ENCODE measurements at regions not wholly inside any gene's neighbourhood (a gene's known extent, or its start where the extent isn't known, plus 50 kb on each side); places are given as distances from the start of the nearest gene placed in this dataset.

DNA sequence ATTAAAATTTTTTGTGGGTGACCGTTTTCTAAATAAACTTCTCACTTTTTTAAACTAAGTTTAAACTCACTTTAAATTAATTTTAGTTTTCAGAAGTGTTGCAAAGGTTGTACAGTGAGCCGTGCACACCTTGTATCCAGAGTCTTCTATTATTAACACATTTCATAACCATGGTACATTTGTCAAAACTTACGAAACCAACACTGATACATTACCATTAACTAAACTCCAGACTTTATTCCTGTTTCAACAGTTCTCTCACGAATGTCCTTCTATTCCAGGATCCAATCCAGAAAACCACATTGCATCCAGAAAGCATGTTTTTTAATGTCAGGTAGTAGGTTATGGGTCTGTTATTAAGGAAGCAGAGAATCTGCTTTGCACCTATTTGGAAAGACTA is 319.9 kb downstream of the CBLN4 start:
- Histone ChIP-seq H3K36me3 (no peaks in the 10 kb centered on the region), H3K27ac (peak overlapping the region in 1 of 2 donors; percentile 43), H3K4me3 (no peak overlapping the region), H3K27me3 (no peaks in the 10 kb centered on the region), H3K4me1 (ENCODE audit: insufficient read depth) (peaks cover 3% of the 10 kb centered on the region), H3K9me3 (no peaks in the 10 kb centered on the region)
- TF ChIP-seq, protein P1, sequence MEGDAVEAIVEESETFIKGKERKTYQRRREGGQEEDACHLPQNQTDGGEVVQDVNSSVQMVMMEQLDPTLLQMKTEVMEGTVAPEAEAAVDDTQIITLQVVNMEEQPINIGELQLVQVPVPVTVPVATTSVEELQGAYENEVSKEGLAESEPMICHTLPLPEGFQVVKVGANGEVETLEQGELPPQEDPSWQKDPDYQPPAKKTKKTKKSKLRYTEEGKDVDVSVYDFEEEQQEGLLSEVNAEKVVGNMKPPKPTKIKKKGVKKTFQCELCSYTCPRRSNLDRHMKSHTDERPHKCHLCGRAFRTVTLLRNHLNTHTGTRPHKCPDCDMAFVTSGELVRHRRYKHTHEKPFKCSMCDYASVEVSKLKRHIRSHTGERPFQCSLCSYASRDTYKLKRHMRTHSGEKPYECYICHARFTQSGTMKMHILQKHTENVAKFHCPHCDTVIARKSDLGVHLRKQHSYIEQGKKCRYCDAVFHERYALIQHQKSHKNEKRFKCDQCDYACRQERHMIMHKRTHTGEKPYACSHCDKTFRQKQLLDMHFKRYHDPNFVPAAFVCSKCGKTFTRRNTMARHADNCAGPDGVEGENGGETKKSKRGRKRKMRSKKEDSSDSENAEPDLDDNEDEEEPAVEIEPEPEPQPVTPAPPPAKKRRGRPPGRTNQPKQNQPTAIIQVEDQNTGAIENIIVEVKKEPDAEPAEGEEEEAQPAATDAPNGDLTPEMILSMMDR (IDR thresholded peaks at IDR 0.05), result no peak
- TF ChIP-seq POLR2A (IDR thresholded peaks at IDR 0.05), result no peak
- no peak for TF ChIP-seq EP300 (IDR thresholded peaks at IDR 0.05)
- intact Hi-C loops (cut with DNase I), result no loop called here
- no peak for DNase-seq
- WGBS, 3 donors, result 43 to 51% (median 48%) methylated on average over 4 of the region's 4 CpGs

DNA sequence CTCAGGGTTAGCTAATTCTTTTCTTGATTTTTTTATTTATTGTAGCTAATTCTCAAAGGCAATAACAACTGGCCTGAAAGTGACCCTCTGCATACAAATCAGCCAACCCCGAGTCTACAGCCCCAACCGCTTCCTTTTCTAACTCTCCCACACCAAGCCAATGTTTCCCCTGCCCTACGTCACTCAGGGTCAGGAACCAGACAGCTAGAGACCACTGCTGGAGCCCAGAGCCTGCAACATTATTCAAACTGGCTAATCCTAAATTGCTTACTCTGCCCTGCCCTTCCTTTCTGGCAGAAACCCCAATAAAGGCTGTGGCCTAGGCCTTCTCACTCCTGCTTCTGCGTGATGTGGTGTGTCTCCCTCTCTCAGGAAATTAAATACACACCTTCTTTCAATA is 320.7 kb downstream of the CBLN4 start:
- TF ChIP-seq EP300 (IDR thresholded peaks at IDR 0.05) (no peak), POLR2A (IDR thresholded peaks at IDR 0.05) (no peak)
- TF ChIP-seq, protein P1 (IDR thresholded peaks at IDR 0.05), result no peak
- H3K36me3 ChIP-seq, result no peaks in the 10 kb centered on the region
- peaks cover 3% of the 10 kb centered on the region for H3K4me1 ChIP-seq (ENCODE audit: insufficient read depth)
- intact Hi-C loops (cut with DNase I), result no loop called here
- no peak overlapping the region for H3K27ac ChIP-seq
- no peak overlapping the region for H3K4me3 ChIP-seq
- H3K9me3 ChIP-seq, result no peaks in the 10 kb centered on the region
- H3K27me3 ChIP-seq, result no peaks in the 10 kb centered on the region
- DNase-seq, result peak; percentile 25 to 56 (median 35)
- whole genome bisulfite sequencing, 3 donors, result 42 to 54% (median 47%) methylated on average over 4 of the region's 4 CpGs

DNA sequence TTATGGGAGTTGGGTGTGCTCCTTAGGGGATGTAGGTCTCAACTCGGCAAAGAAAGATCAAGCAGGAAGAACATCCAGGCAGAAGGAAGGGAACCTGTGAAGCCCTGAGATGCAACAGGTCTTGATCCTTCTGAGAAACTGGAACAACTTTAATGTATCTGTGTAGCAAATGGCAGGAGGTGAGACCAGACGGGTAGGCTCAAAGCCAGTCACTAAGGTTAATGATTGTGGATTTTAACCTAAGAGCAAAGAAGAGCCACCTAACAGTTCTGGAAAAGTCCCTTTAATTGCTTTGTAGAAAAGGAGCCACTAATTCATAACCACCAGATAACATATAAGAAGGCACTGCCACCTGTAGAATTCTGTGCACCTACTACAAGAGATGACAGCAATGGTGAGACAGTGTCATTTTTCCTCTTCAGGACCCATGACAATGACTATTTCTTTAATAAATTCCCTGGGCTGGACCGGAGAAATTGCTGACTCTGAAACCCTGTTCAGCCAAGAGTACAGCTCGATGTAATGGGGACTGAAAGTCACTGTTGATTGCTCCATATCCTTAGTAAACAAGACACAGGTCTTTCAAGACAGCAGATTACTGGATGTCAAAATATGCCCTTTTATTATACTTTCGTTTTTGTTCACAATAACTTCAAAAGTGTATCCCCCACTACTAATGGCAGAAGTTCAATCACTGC is 326.2 kb downstream of the CBLN4 start:
- DNase-seq, result no peak
- Histone ChIP-seq H3K9me3 (no peaks in the 10 kb centered on the region), H3K36me3 (no peaks in the 10 kb centered on the region), H3K27me3 (no peaks in the 10 kb centered on the region), H3K27ac (no peak overlapping the region), H3K4me3 (no peak overlapping the region), H3K4me1 (ENCODE audit: insufficient read depth) (no peaks in the 10 kb centered on the region)
- WGBS, 3 donors, result 89 to 92% (median 91%) methylated on average over 5 of the region's 5 CpGs
- TF ChIP-seq EP300 (IDR thresholded peaks at IDR 0.05) (no peak), POLR2A (IDR thresholded peaks at IDR 0.05) (no peak)
- TF ChIP-seq, protein P1 (IDR thresholded peaks at IDR 0.05), result no peak
- intact Hi-C loops (cut with DNase I), result no loop called here

GRCh38 chr20:55678126-55678525 is 327.2 kb downstream of the CBLN4 start:
- no peaks in the 10 kb centered on the region for H3K9me3 ChIP-seq
- no peak for DNase-seq
- no peak overlapping the region for H3K27ac ChIP-seq
- WGBS, 3 donors, result 76 to 85% (median 81%) methylated on average over 3 of the region's 3 CpGs
- intact Hi-C loops (cut with DNase I), result no loop called here
- H3K4me3 ChIP-seq, result no peak overlapping the region
- TF ChIP-seq POLR2A (IDR thresholded peaks at IDR 0.05), result no peak
- no peak for TF ChIP-seq EP300 (IDR thresholded peaks at IDR 0.05)
- TF ChIP-seq, protein P1 (IDR thresholded peaks at IDR 0.05), result no peak
- no peaks in the 10 kb centered on the region for H3K27me3 ChIP-seq
- no peaks in the 10 kb centered on the region for H3K36me3 ChIP-seq
- no peaks in the 10 kb centered on the region for H3K4me1 ChIP-seq (ENCODE audit: insufficient read depth)
